ENCODE measurements at regions not wholly inside any gene's neighbourhood (a gene's known extent, or its start where the extent isn't known, plus 50 kb on each side); places are given as distances from the start of the nearest gene placed in this dataset.

- TF ChIP-seq CTCF (IDR thresholded peaks at IDR 0.05) = no peak
- no peak for TF ChIP-seq POLR2A (IDR thresholded peaks at IDR 0.05)
These were observed 251.0 kb upstream of the CSF3R start for GRCh38 chr1:36733748-36734147.
